Spleen (tissue), 7 donors: ENCODE measurements at regions not wholly inside any gene's neighbourhood (a gene's known extent, or its start where the extent isn't known, plus 50 kb on each side); places are given as distances from the start of the nearest gene placed in this dataset.

ENCODE experiments used
- POLR2A ChIP-seq, 3 donors: fragments of 450-650 bp; IDR thresholded peaks; one replicate each; pipeline ENCODE4 v1.5.1; 2017; ENCODE audit warnings: antibody characterized with exemption in 3 of 3, mild to moderate bottlenecking in 1 of 3
- POLR2AphosphoS5 ChIP-seq, 3 donors: sonication (generic); formaldehyde crosslinking; IDR thresholded peaks; one replicate each; pipeline ENCODE4 v1.5.1; 2017; ENCODE audit warnings: antibody characterized with exemption in 3 of 3
- TF ChIP-seq, protein P1 (sequence below), 11 experiments: fragments of 200-600 bp in 7 of 11; fragments of 450-650 bp in 4 of 11; sonication (generic) in 4 of 11; IDR thresholded peaks in 8 of 11; conservative IDR thresholded peaks in 3 of 11; 1 replicate in 7 of 11; 2 replicates in 4 of 11; pipeline versions ENCODE4 v1.4.0 to v1.8.0; 2016 to 2021; ENCODE audit warnings: antibody characterized with exemption in 11 of 11, inconsistent platforms in 4 of 11, mild to moderate bottlenecking in 1 of 11
- donor health status: DM: no; HTN: no; CAD: no; lungs with moderate emphysema.
- donor health status: DM: no; HTN: no; CAD: no.
- donor health status: DM: no; HTN: no; CAD: no.

DNA sequence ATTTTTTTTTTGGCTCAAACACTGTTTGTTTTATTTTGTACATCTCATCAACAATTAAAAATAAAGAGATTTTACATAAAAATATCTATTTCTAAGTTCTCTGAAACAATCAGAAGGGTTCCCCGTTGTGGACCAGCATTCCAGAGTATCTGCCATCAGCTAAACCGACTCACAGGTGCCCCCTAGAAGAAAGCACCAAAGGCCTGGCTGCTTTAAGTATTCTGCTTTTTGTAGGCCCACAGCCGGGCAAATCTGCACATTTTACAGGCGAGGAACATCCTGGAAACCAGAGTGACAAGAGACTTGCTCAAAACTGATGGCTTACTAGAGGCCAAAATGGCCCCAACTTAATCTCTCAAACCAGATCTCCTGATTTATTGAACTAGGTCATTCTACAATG lies 82.2 kb upstream of the SETBP1 start:
- TF ChIP-seq, protein P1, sequence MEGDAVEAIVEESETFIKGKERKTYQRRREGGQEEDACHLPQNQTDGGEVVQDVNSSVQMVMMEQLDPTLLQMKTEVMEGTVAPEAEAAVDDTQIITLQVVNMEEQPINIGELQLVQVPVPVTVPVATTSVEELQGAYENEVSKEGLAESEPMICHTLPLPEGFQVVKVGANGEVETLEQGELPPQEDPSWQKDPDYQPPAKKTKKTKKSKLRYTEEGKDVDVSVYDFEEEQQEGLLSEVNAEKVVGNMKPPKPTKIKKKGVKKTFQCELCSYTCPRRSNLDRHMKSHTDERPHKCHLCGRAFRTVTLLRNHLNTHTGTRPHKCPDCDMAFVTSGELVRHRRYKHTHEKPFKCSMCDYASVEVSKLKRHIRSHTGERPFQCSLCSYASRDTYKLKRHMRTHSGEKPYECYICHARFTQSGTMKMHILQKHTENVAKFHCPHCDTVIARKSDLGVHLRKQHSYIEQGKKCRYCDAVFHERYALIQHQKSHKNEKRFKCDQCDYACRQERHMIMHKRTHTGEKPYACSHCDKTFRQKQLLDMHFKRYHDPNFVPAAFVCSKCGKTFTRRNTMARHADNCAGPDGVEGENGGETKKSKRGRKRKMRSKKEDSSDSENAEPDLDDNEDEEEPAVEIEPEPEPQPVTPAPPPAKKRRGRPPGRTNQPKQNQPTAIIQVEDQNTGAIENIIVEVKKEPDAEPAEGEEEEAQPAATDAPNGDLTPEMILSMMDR (IDR thresholded peaks at IDR 0.05 in 8 of 11, conservative IDR thresholded peaks at IDR 0.05 in 3 of 11): no peak
- no peak for TF ChIP-seq POLR2A (IDR thresholded peaks at IDR 0.05)
- TF ChIP-seq POLR2AphosphoS5 (IDR thresholded peaks at IDR 0.05): no peak
